HepG2 (cell line): ENCODE measurements at regions not wholly inside any gene's neighbourhood (a gene's known extent, or its start where the extent isn't known, plus 50 kb on each side); places are given as distances from the start of the nearest gene placed in this dataset.

ENCODE experiments used
- ATAC-seq: fragments of 200-7000 bp; cut with Tn5 transposase; 3 replicates; pipeline ENCODE4 v1.9.1; 2020; ENCODE audit warnings: mild to moderate bottlenecking, moderate library complexity
- BruUV-seq: library from RNA; stranded (reverse); fragments of 400-500 nt; replicated peaks from 2 replicates; lab custom pipeline; 2021; lab: Mats Ljungman, UMichigan
- CTCF ChIA-PET: fragments of 300-600 bp; formaldehyde crosslinking; extraction: SDS; loops from one replicate; lab custom pipeline; 2021; ENCODE audit warnings: low total read pairs, inconsistent platforms, low intra/inter-chr PET ratio; lab: Yijun Ruan, JAX
- POLR2A ChIA-PET: fragments of 350-600 bp; sonication (Branson Sonifier 250); formaldehyde crosslinking; loops from one replicate; lab custom pipeline; 2020; ENCODE audit warnings: antibody characterized with exemption, inconsistent platforms; lab: Yijun Ruan, JAX
- DNase-seq: peaks from one replicate; pipeline ENCODE4 v3.0.0-alpha.2; 2015; ENCODE audit warnings: low spot score
- FAIRE-seq: peaks from 3 replicates; lab custom pipeline; 2011; peaks lifted over from hg19 to GRCh38; lab: Jason Lieb, UNC
- H2AFZ ChIP-seq: one replicate; pipeline ENCODE4 v1.6.1; 2011; ENCODE audit warnings: low read length, inconsistent platforms
- H3K27ac ChIP-seq: fragments of 300-600 bp; 3 replicates; pipeline ENCODE4 v1.8.0; 2011; ENCODE audit warnings: mixed run types, mild to moderate bottlenecking, mixed read lengths, low read length, inconsistent platforms; ENCODE audit not compliant: insufficient read depth; ENCODE audit errors: extremely low read length
- H3K27me3 ChIP-seq, 2 experiments: fragments of 200-600 bp in 1 of 2; 2 replicates in 1 of 2; 3 replicates in 1 of 2; pipeline versions ENCODE4 v1.6.0 to v1.8.0; 2011; ENCODE audit warnings: low read length in 2 of 2, mild to moderate bottlenecking in 2 of 2, moderate library complexity in 2 of 2, inconsistent platforms in 1 of 2; ENCODE audit not compliant: insufficient read depth in 2 of 2, control insufficient read depth in 1 of 2
- H3K36me3 ChIP-seq, 2 experiments: fragments of 200-600 bp in 1 of 2; replicated peaks in 1 of 2; 2 replicates in 1 of 2; 3 replicates in 1 of 2; pipeline versions ENCODE4 v1.5.1 to v1.8.0; 2011; ENCODE audit warnings: low read length in 2 of 2, inconsistent platforms in 1 of 2; ENCODE audit not compliant: insufficient read depth in 2 of 2, control insufficient read depth in 1 of 2
- H3K4me1 ChIP-seq: 2 replicates; pipeline ENCODE4 v1.5.1; 2012; ENCODE audit warnings: low read length, inconsistent platforms; ENCODE audit not compliant: insufficient read depth
- H3K4me2 ChIP-seq: 2 replicates; pipeline ENCODE4 v1.6.0; 2011; ENCODE audit warnings: low read depth, low read length, inconsistent platforms
- H3K4me3 ChIP-seq, 3 experiments: fragments of 200-600 bp in 1 of 3; sonication (generic), shearing (Covaris generic) in 1 of 3; replicated peaks in 1 of 3; 2 replicates each; pipeline ENCODE4 v1.5.1; 2011 to 2016; ENCODE audit warnings: low read length in 3 of 3, inconsistent platforms in 2 of 3, low read depth in 2 of 3, mild to moderate bottlenecking in 2 of 3, control low read depth in 1 of 3, mixed read lengths in 1 of 3; ENCODE audit not compliant: insufficient read depth in 1 of 3
- H3K79me2 ChIP-seq: one replicate; pipeline ENCODE4 v1.6.1; 2011; ENCODE audit warnings: low read length, inconsistent platforms; ENCODE audit not compliant: insufficient read depth
- H3K9ac ChIP-seq: 2 replicates; pipeline ENCODE4 v1.6.0; 2011; ENCODE audit warnings: mild to moderate bottlenecking, low read depth, low read length, inconsistent platforms; ENCODE audit not compliant: insufficient read depth
- H3K9me3 ChIP-seq: 2 replicates; pipeline ENCODE4 v1.5.1; 2012; ENCODE audit warnings: mild to moderate bottlenecking, low read length
- H4K20me1 ChIP-seq: 2 replicates; pipeline ENCODE4 v1.6.0; 2011; ENCODE audit warnings: inconsistent platforms, mild to moderate bottlenecking, low read length, moderate library complexity; ENCODE audit not compliant: insufficient read depth
- CEBPB ChIP-seq: IDR thresholded peaks from 2 replicates; pipeline ENCODE4 v1.6.1; 2011; ENCODE audit warnings: low read depth, low read length, improper control_type of control experiment, borderline replicate concordance
- CHD2 ChIP-seq: IDR thresholded peaks from 2 replicates; pipeline ENCODE4 v1.6.1; 2011; ENCODE audit warnings: low read depth, low read length, improper control_type of control experiment
- ZNF207 ChIP-seq: fragments of 450-650 bp; IDR thresholded peaks from 2 replicates; pipeline ENCODE4 v1.6.1; 2016; ENCODE audit warnings: antibody characterized with exemption, borderline replicate concordance
- ZNF468 ChIP-seq: sonication (generic); formaldehyde crosslinking; IDR thresholded peaks from 2 replicates; pipeline ENCODE4 v1.8.0; 2022; ENCODE audit warnings: mild to moderate bottlenecking, moderate library complexity, missing genetic modification reagents
- ZNF660 ChIP-seq: sonication (generic); formaldehyde crosslinking; IDR thresholded peaks from 2 replicates; pipeline ENCODE4 v1.5.1; 2020; ENCODE audit warnings: mild to moderate bottlenecking, low read depth, missing genetic modification reagents, borderline replicate concordance
- ZNF773 ChIP-seq: sonication (generic); formaldehyde crosslinking; IDR thresholded peaks from 2 replicates; pipeline ENCODE4 v1.4.0; 2020; ENCODE audit warnings: missing genetic modification reagents, borderline replicate concordance
- ZNF839 ChIP-seq: sonication (generic); formaldehyde crosslinking; IDR thresholded peaks from 2 replicates; pipeline ENCODE4 v1.4.0; 2020; ENCODE audit warnings: missing genetic modification reagents, mild to moderate bottlenecking, borderline replicate concordance
- ZNF878 ChIP-seq: sonication (generic); formaldehyde crosslinking; IDR thresholded peaks from 2 replicates; pipeline ENCODE4 v1.8.1; 2023; ENCODE audit warnings: mild to moderate bottlenecking, missing genetic modification reagents, moderate library complexity
- WGBS: methylation state at CpG from one replicate; pipeline ENCODE4 v1.1.6; 2017; ENCODE audit warnings: low lambda C conversion rate; 5-methylcytosine and 5-hydroxymethylcytosine counted together
- in situ Hi-C: cut with HindIII; loops from 2 replicates; pipeline ENCODE4 v1.10.0; 2017; ENCODE audit warnings: low pct_unique_long_range_greater_than_20kb; ENCODE audit not compliant: extremely low pct_ligation_motif_present
- intact Hi-C: fragments of 100-400 bp; cut with micrococcal nuclease; formaldehyde crosslinking; loops from one replicate; pipeline ENCODE4 v1.10.0; 2022; ENCODE audit not compliant: unreplicated experiment

- in situ Hi-C loops (no loop called here), intact Hi-C loops (no loop called here)
- Histone ChIP-seq H4K20me1 (no peaks in the 10 kb centered on the region), H3K79me2 (no peaks in the 10 kb centered on the region), H3K4me3 (no peak overlapping the region), H3K4me1 (no peaks in the 10 kb centered on the region), H3K9ac (no peak overlapping the region), H3K36me3 (no peaks in the 10 kb centered on the region), H3K27me3 (no peaks in the 10 kb centered on the region), H3K4me2 (no peak overlapping the region), H2AFZ (no peak overlapping the region), H3K9me3 (no peaks in the 10 kb centered on the region), H3K27ac (no peak overlapping the region)
- ChIA-PET CTCF (no interaction called here), POLR2A (no interaction called here)
- ATAC-seq: no peak
- DNase-seq: no peak
- no peak for TF ChIP-seq ZNF773 (CRISPR knock-in tag)
- no peak for TF ChIP-seq ZNF468 (CRISPR knock-in tag)
- FAIRE-seq: no peak
- BruUV-seq: no TSS peak
- 2% methylated on average over 5 of the region's 5 CpGs for WGBS
Measured at GRCh38 chr1:189656628-189657530, 820.8 kb downstream of the BRINP3 start.

GRCh38 chr1:189657715-189658114 is 819.9 kb downstream of the BRINP3 start:
- Histone ChIP-seq H2AFZ (no peak overlapping the region), H3K9me3 (no peaks in the 10 kb centered on the region), H3K4me2 (no peak overlapping the region), H3K9ac (no peak overlapping the region), H3K4me1 (no peaks in the 10 kb centered on the region), H4K20me1 (no peaks in the 10 kb centered on the region), H3K27ac (no peak overlapping the region), H3K79me2 (no peaks in the 10 kb centered on the region), H3K27me3 (no peaks in the 10 kb centered on the region), H3K4me3 (no peak overlapping the region), H3K36me3 (no peaks in the 10 kb centered on the region)
- in situ Hi-C loops: no loop called here
- 5% methylated on average over 6 of the region's 6 CpGs for WGBS
- FAIRE-seq (no peak), DNase-seq (peak; percentile 23), ATAC-seq (no peak)
- ChIA-PET CTCF (no interaction called here), POLR2A (no interaction called here)
- TF ChIP-seq ZNF207: no peak
- peak; percentile 38; the same call in 1 of the 2 replicates for TF ChIP-seq CEBPB
- no peak for TF ChIP-seq CHD2
- TF ChIP-seq ZNF660 (CRISPR knock-in tag): no peak
- no peak for TF ChIP-seq ZNF878 (CRISPR knock-in tag)
- TF ChIP-seq ZNF839 (CRISPR knock-in tag): no peak
- intact Hi-C loops: no loop called here
- BruUV-seq: no TSS peak
